HG02678 (cell line): ENCODE measurements at regions not wholly inside any gene's neighbourhood (a gene's known extent, or its start where the extent isn't known, plus 50 kb on each side); places are given as distances from the start of the nearest gene placed in this dataset.
"Not testable (repeated sequence)": the region's sequence is repeated elsewhere in the genome, so short reads cannot be mapped to it uniquely, and the experiment has no call there.

Experiments
- ATAC-seq: cut with Tn5 transposase; IDR thresholded peaks from one replicate; pipeline ENCODE4 v1.9.1; 2021; ENCODE audit warnings: mild to moderate bottlenecking, moderate library complexity; ENCODE audit not compliant: unreplicated experiment

DNA sequence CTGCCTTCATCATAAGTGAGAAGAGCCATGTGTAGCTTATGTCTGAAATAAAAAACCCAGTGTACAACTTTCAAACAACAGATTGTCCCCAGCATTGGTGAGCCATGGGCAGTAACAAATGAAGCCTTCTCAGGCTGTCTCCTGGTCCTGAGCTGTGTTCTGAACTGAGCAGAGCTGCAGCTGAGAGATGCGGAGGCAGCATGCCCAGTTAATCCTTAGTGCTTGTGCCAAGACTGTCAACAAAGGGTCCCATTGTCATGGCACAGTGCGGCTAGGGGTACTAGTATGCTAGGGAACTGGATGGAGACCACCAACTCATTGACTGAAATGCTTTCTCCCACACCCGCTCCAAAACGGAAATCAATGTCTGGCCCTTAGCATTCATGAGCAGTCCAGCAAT, 154.3 kb downstream of the RMST start:
- ATAC-seq, result no peak

DNA sequence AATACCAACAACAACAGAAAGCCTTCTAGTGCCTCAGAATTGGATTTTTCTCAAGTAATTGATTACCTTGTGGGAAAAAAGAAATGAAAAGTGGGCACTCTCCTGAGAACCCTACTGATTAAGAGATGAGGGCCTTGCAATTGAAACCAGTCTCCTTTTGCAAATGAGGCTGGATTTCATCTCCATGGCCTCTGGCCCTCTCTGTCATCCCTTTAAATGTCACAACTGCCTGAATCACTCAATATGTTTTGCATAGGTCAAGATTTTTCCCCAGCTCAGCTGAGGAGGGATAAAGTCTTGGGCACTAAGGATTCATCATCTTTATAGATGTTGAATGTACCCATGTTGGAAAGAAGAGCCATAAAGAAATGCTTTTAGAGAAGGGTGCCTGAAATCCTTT, 166.4 kb downstream of the RMST start:
- ATAC-seq, result no peak

DNA sequence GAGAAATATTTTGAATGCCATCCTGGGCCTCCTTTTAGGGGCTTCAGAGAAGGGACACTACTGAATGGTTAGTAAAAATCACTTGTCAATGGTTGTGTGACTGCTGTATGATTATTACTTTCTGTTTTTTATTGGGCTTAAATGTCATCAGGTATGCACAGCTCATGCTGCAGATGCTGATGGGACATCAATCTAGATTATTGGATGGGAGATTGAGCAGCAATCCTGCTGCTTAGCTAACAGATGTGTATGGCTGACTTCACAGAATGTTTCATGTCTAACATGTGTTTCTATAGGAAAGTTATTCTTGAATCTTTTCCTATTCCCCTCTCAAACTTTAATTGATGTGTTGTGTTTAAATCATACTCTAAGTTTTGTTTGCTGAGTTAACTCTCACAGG, 166.8 kb downstream of the RMST start:
- no peak for ATAC-seq

GRCh38 chr12:97630356-97630755, 167.8 kb downstream of the RMST start:
- no peak for ATAC-seq

DNA sequence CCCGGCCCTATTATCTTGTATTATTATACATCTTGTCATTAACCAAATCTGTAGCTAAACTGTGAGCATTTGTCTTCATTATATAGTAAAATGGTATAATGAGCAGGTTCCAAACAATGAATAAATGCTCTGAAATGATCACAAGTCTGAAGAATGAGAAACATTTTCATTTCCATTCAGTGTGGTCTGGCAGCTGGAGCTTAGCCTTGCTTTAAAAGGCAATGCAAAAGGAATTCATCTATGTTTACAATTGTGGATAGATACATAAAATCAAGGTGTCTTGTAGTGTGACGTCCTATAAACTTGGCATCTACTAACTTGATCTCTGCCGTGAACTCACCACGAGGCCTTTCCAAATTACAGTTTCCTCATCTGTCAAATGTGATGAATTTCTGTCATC, 168.3 kb downstream of the RMST start:
- no peak for ATAC-seq

GRCh38 chr12:97637770-97638169, 175.2 kb downstream of the RMST start:
- no peak for ATAC-seq

DNA sequence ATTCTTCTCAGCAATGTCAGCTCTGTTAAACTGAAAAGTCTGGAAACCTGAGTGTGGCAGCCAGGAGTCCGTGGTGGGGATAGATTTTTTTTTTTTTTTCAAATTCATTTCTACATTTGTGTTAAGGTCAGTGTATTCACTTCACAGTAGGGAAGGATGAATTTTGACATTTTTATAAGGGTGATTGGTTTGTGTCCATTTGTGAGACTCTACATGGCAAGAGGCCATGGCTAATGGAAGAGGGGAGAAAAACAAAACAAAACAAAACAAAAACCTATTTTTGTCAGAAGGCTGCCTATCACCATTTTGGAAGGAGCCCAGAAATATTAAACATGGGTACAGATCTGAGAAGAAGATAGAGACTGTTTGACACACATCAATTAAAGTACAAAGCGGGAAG, 176.1 kb downstream of the RMST start:
- no peak for ATAC-seq

- no peak for ATAC-seq
Measured at GRCh38 chr12:97639702-97640101, 177.1 kb downstream of the RMST start.

DNA sequence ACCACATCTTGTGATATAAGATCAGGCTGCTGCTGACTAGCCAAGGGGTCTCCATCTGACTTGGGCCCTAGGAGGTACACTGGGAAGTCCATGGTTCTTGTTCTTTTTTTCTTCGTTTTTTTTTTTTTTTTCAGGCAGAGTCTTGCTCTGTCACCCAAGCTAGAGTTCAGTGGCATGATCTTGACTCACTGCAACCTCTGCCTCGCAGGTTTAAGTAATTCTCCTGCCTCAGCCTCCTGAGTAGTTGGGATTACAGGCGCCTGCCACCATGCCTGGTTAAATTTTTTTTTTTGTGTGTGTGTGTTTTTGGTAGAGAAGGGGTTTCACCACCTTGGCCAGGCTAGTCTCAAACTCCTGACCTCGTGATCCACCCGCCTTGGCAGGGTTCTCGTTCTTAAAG, 178.2 kb downstream of the RMST start:
- ATAC-seq, result no peak

DNA sequence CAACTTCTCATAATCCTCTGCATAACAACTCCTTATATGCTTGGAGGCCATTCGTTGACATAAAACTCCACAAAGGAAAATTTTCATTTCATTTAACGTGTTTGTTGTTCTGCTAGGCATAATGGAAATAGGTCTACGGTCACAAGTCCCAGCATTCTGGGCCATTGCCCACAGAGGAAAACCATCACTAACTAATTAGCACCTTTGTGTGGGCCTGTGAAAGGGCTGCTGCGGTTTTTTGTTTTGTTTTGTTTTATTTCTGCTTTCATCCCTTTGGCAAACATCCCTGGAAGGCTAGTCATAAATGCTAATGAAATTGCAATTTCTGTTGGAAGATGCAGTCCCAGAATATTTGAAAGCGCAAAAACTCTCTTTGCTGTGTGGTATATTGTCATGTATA, 180.3 kb downstream of the RMST start:
- ATAC-seq, result no peak

GRCh38 chr12:97643924-97644323, 181.3 kb downstream of the RMST start:
- no peak for ATAC-seq

DNA sequence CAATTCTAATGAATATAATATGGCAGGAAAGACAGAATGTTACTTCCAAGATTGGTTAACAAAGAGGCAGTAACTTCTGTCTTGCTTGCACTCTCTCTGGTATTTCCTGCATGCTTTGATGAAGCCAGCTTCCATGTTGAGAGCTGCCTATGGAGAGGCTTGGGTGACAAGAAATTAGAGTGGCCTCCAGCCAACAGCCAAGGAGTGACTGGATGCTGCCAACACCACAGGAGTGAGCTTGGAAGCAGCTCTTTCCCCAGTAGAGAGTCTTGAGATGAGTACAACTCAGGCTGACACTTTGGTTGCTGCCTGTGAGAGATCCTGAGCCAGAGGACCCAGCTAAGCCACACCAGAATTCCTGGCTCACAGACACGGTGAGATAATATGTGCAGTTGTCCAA, 183.1 kb downstream of the RMST start:
- no peak for ATAC-seq

- ATAC-seq, result no peak
Measured at GRCh38 chr12:97647142-97647541, 184.5 kb downstream of the RMST start.

DNA sequence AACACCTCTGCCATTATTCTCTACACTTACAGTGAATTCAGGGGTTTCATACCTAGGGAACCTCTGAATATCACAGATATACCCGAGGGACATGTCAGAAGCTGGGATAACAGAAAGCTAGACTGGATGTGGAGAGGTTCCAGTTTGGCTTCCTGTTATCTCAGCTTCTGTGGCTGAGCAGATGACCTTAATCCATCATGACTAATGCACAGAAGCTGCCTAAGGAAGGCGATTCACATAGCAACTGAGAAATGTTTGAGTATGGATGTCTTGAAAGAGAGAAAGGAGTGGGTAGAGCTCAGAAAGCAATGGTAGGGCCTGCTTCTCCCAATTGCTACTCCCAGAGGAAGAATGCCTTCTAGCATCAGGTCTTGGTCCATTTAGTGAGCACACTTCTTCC, 187.6 kb downstream of the RMST start:
- no peak for ATAC-seq

- not testable (repeated sequence) for ATAC-seq
Measured at GRCh38 chr12:97656548-97656947, 193.9 kb downstream of the RMST start.

DNA sequence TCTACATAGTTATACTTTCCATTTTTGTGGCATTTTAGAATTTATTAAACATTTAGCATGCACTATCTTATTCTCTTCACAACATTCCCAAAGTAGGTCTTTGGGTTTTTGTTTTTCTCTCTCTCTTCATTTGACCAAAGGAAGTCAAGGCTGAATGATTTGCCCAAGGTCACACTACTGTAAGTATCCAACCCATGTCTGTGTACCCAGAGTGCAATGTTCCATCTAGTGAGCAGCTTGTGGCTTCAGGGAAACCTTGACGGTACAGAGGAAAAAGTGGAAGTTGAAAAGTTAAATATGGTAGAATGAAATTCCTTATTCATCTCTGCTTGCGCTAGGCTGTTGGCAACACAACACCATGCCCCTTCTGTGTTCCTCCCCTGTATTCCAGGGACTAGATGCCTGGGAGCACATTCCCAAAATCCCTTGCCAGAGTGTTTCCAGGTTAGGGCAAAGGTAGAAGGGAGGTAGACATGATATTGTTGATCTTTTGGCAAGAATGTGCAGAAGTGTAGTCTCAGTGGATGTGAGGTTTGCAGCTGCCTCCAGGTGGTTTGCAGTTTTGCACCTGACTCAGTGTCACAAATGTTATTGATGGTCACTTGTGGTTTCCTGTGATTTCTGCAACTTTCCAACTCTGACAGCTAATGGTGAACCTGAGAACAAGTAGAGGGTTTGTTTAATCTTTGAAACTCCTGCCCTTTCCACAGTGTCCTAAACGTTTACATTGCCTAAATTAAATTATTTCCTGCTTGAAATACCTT, 196.7 kb downstream of the RMST start:
- ATAC-seq, result no peak

DNA sequence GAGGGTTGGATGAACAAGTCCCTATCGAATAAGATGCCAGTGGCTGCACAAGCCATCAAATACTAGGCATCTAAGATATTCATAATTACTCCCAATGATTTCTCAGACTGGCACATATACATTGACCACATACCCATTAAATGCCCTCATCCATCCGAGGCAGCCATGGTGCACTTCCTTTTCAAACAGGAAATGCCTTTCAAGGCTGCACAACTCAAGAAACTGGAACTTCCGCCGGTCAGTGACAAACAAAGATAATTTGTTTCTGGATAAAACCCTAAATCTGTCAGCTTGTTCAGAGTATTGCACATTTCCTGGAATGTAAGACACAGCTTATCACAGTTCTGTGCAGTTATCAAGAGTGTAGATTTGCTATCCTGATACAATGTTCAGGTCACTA, 203.7 kb downstream of the RMST start:
- ATAC-seq, result no peak

- ATAC-seq, result no peak
Measured at GRCh38 chr12:97672870-97673269, 210.3 kb downstream of the RMST start.

GRCh38 chr12:97680751-97681150, 218.1 kb downstream of the RMST start:
- no peak for ATAC-seq

DNA sequence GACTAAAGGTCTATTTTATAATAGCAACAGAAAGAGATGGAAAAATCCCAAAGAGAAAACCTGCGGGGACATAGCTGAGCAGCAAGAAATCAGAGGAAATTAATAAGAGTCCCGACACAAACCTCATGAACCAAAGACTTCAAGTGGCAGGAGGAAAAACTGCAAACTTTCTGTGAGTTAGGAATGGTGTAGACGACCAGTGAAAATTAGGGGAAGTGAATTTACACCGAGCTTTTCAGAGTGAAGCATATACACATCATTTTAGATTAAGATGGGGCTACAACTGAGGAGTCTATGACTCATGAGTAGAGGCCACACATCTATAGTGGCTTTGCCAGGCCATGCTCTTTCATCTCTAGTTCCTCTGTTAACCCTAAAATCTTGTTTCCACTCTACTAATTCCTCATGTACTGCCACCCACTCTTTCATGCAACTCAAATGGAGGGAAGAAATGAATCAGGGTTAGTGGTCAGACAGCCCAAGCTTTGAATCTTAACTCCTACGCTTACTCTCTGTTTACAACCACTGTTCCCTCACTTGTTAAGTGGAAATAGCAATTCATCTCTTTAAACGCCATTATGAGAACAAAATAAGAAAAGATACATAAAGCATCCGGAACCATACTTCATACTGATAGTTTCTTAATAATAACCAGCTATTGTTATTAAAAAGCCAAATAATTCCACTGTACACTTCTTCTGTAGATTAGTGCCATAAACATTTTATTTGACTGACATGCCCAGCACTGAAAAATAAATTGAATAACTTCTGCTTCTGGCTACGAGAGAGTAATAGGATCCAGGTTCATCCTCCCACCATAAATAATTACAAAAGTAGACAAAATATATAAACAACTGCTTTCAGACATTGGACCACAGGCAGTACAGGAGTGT, 219.3 kb downstream of the RMST start:
- ATAC-seq, result no peak

- no peak for ATAC-seq
Measured at GRCh38 chr12:97685360-97685759, 222.8 kb downstream of the RMST start.

DNA sequence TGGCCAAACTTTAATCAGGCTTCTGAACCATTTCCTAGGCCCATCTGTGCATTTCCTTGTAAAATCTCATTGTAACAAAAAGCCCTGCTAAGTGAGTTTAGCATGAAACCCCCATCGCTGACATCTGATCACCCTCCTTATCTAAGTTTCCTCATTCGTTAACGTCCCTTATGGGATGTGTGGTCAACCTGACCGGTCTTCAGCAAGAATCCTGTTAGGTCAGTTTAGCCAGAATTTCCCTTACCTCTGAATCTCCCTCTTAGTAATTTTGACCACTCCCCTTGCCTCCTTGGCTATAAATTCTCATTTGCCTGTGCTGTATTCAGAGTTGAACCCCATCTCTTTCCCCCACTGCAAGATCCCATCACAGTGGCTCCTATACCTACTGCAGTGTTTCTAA, 239.3 kb downstream of the RMST start:
- ATAC-seq, result no peak
